NOMO-1 treated with dmso at 0.1 percent for 144 hours (cell line): ENCODE measurements at regions not wholly inside any gene's neighbourhood (a gene's known extent, or its start where the extent isn't known, plus 50 kb on each side); places are given as distances from the start of the nearest gene placed in this dataset.

ENCODE experiments used
- DNase-seq: peaks from one replicate; lab custom pipeline; 2025; ENCODE audit not compliant: unreplicated experiment; lab: John Stamatoyannopoulos, UW

DNA sequence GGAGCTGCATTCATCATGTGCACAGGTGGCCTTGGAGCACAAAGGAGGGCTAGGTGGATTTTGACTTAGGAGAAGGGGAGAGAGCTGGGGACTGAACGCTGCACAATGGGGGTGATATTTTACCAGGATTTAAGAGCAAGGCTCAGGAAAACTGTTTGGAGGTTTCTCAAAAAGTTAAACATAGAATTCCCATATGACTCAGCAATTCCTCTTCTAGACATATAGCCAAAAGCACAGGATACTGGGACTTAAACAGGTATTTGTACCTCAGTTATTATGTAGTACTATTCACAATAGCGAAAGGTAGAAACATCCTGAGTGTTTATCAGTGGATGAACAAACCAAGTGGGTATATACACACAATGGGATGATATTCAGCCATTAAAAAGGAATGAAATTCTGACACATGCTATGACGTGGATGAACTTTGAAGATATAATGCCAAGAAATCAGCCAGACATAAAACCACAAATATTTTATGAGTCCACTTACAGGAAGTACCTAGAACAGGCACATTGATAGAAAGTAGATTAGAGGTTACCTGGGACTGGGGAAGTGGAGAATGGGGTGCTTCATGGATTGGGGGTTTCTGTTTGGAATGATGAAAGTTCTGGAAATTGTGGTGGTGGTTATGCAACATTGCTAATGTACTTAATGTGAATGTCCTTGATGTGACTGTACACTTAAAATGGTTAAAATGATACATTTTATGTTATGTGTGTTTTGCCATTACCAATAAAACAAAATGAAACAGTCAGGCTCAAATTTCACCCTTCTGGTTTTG is 216.9 kb downstream of the HAUS1 start:
- no peak for DNase-seq

DNA sequence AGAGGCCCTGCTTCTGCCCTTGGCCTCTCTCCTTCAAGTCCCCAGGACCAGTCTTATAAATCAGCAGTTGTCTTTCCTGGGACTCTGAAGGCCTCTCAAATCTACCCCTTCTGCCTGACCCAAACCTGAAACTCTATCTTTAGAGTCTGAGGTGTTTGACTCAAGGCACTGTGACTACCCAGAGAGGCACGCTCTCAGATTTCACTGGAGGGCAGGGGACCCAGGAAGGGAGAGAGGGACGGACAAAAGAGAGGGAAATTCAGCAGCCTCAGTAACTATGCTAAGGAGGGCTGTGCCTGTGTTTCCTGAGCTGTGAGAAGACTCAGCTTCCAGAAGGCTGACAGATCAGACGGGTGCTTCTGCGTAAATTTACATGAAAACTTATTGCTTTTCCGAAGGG is 217.8 kb downstream of the HAUS1 start:
- no peak for DNase-seq

DNA sequence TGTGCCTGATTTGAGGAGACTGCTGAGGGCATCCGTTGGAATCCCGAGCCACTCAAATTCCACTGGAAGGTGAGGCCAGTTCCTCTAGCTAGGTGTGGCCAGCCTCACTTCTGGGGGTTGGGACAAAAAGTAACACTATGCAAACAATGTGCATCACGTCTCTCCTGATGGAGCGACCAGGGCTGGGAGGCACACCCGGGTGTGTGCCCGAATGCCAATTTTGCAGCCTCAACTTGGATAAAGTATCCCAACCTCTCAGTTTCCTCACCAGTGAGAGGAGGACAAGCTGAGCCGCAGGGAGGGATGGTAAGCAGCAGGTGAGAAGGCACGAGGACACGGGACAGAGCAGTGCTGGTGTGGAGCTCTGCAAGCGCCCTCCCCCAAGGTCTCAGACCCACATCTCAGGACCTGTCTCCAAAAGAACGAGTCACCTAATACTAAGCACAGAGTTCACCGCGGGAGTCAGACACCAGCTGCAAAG is 218.3 kb downstream of the HAUS1 start:
- DNase-seq = no peak

DNA sequence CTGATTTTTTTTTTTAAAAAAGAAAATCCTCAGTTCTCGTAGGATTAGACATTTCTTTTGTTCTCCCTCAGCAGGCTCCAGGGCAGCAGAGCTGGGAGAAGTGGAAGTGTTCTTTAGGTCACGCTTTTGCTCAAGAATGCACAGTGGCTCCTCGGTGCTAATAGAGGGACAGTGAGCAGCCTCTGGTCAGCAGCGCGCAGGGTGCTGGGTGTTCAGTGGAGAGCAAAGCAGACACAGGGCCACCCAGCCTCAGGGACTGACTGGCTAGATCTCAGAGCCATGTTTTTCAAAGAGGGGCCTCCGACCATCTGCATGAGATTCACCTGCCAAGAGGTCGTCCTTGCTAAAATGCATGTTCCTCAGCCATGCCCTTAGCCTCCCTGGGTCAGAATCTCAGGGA is 218.8 kb downstream of the HAUS1 start:
- no peak for DNase-seq

DNA sequence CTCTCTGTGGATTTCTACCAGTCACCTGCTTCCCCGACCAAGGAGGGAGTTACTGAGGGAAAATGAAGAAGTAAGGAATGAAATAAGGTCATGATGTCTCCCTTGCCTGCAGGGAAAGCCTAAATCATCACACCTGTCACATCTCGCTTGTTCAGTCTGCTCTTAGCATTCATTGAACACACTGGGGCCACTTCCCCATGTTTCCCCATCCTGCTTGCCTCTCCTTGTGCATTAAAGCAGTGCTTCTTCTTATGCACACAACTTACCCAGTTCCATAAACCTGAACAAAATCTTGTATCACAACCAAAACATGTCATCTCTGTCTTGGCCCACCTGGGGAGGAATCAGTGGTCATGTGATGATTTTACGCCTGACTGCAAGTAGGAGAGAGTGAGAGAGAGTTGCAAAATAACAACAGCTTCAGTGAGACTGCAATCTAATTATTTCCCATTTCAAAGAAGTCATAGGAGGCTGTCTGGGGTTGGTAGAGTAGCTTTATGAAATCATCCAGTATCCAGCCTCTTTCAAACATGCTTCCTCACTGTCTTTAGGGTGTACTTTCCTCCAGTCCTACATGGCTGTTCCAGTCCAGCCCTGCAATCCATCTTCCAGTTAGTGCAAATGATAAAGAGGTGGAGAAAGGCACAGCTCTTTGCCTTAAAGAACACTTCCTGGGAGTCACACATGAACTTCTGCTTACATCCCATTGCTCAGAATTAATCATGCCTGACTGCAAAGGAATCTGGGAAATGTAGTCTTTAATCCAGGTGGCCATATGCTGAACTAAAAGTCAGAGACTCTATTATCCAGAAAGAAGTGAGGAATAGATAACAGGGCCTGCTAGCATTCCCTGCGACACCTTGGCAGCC is 220.1 kb downstream of the HAUS1 start:
- peak; percentile 67 for DNase-seq

DNA sequence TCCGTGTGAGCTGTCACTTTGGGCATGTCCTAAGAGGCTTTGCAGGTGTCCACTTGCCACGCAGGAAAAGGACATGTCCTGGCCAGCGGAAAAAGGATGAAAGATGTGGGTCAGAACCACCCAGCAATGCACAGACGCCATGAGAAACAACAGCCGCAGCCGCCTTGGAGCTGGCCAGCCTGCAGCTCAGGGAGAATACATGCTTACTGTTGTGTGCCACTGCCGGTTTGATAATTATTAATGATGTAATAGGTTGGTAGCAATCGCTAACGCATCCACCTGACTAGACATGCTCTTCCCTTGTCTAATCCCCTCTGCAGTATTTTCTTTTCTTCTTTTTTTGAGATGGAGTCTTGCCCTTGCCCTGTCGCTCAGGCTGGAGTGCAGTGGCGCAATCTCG is 221.7 kb downstream of the HAUS1 start:
- DNase-seq = no peak

DNA sequence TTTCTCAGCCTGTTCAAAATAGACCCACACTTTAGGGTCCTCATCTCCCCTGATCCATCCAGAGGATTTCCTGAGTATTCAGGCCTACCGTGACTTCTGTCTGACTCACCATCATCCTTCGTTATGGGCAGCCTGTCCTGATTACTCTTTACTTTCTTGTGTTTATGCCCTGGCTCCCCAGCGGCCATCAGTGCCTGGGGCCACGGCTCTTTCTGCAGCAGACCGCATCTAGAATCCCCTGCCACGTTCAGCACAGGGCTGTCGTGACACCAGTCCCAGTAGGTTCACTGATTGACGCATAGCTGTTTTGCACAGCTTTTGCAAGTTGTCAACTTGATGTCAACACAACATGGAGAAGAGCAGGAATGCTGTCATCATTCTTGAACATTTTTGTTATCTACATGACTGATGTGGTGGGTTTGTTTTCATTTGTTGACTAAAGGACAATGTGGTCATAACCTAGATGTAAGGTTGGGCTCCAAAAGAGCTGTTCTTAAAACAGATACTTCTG is 225.6 kb downstream of the HAUS1 start:
- DNase-seq = no peak

DNA sequence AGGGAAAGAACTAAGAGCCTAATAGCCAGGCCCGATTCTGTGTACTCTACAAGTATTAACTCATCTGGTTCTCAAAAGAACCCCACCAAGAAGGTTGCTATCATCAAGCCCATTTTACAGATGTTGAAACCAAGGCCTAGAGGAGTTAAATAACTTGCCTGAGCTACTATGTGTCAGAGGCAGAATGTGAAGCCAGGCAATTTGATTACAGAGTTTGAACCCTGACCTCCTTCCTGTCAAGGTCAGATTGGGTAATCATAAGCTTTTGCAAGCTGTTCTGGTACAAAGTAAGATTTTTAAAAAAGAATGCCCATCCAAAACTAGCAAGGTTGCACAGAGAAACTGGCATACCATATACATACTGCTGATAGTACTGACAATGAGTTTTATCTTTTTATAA is 227.1 kb downstream of the HAUS1 start:
- no peak for DNase-seq

DNA sequence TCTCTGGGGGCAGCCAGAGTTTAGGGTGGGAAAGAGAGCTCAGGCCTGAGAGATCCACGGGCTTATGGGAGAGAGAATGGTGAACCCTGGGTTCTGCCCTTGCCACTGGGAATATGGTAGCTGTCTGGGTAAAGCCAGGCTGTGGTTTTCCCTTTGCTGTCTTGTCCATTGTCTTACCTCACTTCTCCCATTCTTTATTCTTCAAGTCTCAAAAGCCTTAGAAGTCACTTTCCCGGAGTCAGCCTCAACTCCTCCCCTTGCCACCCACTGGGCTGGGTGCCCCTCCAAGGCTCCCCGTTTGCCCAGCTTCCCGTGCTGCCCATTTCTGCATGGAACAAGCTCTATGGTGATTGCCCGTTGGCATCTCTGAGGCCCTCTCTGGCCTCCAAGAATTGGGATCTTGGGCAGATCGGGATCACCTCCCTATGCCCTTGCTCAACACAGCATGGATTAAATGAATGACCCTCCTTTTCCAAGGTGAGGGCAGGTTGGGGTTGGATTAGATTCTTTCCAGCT is 228.2 kb downstream of the HAUS1 start:
- no peak for DNase-seq

DNA sequence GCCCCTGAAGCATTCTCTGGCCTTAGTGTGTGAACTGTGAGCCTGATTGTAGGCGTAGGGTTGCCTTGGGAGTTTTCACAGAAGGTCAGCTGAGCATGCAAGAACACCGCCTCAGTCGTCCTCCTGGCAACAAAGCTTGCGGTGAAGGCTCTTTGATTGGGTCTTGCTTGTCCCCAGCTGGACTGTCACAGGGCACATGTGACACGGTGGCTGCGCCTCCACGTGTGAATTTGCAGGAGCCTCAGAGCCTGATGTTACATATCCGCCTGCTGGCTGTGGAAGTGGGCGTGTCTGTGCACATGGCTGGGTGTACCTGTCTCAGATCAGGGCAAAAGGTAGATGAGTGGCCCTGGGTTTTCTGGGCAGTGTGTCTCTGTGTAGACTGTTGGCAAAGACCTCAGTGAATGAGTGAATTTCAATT is 228.7 kb downstream of the HAUS1 start:
- no peak for DNase-seq

DNA sequence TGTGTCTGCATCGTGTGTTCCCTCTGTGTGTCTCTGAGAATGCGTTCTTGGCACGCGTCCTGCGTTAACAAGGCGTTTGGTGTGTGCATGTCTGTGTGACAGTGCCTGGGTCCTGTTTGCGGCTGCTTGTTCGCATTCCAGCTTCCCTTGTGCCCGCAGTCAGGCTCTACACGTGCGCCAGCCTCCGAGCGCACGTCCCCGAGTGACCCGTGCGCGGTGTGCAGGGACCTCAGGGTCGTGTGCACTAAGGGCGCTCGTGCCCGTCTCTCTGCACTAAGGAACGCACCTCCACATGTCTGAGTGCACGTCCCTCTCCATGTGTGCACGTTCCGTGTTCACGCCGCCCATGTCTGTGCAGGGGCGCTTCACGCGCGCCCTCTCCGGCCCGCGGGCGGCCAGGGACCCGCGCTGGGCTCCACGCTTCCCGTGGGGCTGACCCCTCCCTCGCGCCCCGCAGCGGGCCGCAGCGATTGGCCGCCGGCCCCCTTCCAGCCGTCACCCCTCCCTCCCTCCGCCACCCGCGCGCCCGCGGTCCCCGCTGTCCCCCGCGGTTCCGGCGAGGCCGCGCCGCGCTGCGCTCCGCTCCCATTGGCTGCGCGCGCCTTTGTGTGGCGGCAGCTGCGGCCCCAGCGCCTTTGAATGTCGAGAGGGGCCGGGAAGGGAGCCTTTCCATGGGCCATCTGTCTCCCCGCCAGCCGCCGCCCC is 229.4 kb downstream of the HAUS1 start:
- DNase-seq = peak; percentile 52

DNA sequence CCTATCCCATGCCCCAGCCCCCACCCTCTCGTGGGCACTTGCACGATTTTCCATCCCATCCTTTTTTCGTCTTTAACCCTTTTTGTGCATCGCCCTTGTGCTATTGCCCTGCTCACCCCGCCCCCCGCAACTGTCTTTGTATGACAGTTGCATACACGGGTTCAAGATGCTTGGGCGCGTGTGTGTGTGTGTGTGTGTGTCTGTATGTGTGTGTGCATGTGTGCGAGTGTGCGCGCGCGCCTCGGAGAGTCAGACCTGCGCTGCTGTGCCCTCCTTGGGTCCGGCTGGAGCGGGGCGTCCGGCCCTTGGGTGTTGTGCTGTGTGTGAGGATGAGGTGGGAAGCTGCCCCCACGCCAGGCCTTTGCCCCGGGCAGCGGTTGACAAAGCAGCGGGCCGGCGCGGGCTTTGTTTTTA is 230.7 kb downstream of the HAUS1 start:
- DNase-seq = no peak

DNA sequence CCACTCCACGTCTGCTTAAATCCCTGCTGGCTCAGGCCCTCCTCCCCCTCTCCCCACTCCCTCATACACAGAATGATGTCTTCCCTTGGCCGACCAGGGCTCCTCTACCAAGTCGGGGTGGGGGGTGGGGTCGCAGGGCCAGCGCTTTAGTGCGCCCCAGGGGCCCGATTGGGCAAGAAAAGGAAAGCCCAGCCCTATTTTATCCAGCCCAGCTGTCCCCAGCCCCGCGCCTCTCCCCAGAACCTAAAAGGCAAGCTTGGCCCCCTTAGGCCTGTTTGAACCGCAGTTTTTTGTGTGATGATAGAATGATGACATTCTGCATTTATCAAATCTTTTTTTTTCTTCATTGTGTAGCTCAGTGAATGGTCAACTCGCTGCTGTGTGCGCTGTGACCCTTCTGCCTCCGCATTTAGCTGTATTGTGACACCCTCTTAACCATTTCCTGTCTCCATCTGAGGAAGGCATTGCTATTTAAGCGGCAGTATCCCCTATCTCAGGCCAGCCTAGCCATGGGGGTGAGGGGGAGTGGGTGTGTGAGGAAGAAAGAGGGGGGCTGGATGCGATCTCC is 231.4 kb downstream of the HAUS1 start:
- peak; percentile 18 for DNase-seq

DNA sequence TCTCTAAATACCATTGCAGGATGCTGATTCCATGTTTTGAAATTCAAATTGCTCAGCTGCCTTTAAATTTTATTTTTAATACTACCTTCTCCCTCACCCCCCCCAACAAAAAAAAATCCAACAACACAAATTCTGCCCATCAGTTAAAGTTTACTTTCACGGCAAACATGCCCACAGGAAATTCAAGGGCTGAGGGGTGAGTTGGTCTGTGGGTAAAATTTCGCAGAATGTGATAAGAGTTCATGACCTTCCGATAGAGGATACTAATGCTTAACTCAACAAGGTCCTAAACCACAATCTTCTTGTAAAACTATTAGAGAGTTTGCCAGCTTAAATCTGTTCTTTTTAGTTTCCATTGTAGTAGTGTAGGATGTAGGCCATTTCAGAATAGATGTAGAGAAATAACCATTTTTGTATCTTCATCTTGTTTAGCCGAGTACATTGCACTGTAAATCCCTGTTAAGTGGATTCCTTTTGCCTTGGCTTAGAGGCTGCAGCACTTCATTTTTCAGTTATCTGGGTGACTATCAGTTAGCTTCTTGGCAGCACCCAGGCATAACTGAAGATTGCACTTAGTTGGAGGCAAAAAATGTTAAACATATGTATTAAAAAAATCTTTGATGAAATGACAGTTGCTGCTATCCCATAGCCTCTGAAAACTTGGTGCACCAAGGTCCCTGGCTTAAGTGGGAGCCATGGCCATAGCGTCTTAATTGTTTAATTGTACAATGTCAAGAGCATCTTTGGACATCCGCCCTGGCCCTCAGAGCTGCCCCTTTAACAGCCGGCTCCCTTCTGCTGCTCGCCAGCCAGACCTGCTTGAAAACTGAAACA is 232.3 kb downstream of the HAUS1 start:
- no peak for DNase-seq

DNA sequence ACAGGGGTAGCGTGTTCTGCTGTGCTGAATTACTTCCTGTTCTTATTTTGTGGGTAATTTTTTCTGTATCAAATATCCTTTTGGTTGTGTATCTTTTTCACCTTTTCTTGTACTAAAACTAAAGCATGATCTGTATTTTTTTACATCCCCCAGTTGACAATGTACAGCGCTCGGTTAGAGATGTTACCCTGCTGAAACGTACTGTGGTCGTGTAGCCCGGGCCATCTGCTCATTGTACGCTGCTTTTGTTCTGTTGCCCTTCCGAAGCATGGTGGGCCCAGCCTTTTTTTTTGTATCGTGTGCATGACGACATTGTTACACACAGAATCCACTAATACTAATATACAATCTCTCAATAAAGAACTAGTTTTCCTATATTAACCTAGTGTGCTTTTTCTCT is 233.1 kb downstream of the HAUS1 start:
- DNase-seq = no peak

DNA sequence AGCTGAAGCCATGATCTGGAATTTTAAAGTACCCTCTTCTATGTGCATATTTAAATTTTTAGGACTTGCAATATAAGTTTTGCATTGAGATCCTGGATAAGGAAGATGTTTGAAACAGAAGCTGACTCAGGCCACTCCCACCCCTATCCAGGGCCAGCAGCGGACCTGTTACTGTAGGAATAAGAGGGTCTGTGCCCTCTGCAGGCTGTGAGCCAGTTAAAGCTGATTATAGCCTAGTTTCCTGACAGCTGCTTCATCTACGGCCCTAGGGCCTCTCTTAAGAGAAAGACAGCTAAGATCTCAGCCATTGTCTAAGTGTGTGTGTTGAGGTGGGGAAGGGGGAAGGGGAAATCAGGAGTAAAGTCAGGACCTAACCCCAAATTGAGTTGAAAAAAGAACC is 234.0 kb downstream of the HAUS1 start:
- no peak for DNase-seq

DNA sequence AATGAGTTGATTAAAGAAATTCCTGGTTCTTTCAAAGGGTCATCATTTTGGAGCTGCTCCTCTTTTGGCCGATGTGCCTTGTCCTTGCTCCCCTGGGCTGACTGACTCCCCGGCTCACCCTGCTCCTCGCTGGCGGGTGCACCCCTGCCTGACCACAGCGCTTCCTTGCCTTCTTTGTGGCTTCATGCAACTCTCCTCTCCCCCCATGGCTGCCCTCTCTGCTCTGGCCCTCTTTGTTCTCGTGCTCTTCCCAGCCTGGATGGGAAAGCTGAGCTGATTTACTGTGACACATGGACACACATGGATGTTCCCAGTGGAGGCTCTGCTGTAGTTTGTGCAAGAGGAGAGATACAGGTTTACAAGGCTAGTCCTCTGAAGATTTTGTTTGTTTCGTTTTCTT is 234.6 kb downstream of the HAUS1 start:
- no peak for DNase-seq

DNA sequence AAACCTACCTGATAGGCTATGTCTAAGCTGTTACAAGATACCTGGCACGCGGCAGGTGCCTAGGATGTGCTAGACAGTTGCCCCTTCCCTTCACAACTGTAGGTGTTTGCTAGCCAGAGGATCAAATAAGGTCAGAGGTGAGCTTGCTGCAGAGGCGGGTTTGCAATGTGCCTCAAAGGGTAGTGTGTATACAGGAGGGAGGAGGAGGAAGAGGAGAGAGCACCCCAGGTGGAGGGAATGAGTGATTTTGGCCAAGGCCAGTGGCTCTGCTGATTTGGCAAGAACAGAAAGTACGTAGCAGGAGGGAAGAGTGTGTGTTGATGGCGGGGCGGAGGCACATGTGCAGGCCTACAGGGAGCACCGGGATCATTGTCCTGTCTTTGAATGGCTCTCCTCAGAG is 236.5 kb downstream of the HAUS1 start:
- no peak for DNase-seq

DNA sequence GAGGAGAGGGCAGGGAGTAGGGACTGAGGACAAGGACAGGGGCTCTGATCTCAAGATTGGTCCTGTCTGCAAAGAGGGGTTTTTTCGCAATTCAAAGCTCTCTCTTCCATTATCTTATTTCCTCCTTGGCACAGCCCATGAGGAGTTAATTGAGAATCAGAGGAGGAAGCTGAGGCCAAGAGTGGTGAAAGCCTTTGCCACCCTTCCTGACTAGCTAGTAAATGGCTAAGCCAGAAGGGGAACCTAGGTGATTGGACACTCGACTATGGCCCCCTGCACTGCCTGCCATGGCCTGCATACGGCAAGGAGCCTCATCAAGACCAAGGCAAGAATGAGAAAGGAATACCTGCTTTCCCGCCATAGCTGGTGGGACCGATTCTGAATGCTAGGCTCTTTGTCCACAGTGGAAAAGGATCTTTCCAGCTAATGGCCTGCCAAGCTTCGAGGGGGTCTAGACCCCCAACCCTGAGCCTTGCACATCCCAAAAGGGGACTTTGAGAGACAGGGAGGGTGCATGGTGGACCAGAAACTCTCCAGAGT is 237.9 kb downstream of the HAUS1 start:
- peak; percentile 80 for DNase-seq

DNA sequence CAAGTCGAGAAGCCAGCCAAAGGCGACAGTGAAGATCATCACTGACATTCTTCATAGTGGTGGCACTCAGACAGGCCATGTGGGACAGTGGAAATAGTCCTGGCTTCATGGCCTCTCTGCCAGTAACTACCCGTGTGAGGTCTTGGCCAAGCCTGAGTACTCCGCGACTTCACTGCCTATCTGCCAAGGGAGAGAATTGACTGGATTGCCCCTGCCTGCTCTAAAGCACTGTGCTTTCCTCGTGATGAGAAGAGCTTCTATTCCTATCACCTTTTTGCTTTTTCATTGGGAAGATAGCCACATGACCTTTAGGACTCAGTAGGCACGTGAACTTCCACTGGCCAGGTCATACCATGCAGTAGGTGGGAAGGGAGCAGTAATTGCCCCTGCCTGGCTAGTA is 239.3 kb downstream of the HAUS1 start:
- no peak for DNase-seq
